SH-SY5Y (cell line): ENCODE measurements at regions not wholly inside any gene's neighbourhood (a gene's known extent, or its start where the extent isn't known, plus 50 kb on each side); places are given as distances from the start of the nearest gene placed in this dataset.

Experiments
- GATA2 ChIP-seq: IDR thresholded peaks from 2 replicates; pipeline ENCODE4 v1.6.1; 2011; ENCODE audit warnings: mild to moderate bottlenecking, low read depth, low read length
- GATA3 ChIP-seq: IDR thresholded peaks from 2 replicates; pipeline ENCODE4 v1.6.1; 2011; ENCODE audit warnings: low read depth, mild to moderate bottlenecking, low read length, moderate library complexity

DNA sequence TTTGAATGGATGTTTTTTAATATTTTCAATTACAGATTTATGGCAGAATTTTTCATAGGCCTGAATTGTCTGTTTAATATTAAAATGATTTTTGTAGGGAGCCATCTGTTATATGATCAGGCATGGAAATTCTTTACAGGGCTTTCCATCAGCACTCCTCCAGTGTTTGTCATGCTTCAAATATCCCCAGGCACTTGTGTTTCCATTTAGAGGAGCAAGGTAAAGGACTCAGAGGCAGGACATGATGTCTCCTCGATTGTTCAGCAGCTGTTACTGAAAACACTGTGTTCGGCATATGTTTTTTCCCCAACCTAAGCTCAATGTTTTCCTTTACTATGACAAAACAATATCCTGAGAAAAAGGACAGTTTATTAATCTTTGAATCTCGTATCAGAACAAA lies 172.3 kb upstream of the RFX3 start:
- no peak for TF ChIP-seq GATA2
- no peak for TF ChIP-seq GATA3

DNA sequence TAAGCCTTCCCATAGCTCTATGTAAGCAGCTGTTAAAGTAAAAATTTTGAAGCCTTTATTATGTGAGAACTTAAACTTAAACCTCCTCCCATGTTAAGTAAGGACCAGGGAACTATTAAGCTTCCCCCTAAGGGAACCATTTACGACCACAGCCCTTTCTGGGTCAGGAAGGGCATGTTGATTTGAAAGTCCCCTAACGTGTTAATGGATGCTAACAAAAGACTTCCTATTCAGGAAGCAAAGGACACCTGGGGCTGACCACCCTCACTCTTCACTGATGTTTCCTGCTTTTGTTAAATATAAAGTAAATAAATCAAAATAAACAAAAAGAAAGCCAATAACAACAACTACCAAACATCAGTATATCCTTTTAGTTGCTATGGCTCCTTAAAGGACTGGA lies 170.6 kb upstream of the RFX3 start:
- TF ChIP-seq GATA3 = no peak
- no peak for TF ChIP-seq GATA2

- TF ChIP-seq GATA2 (no peak), GATA3 (no peak)
These were observed 166.8 kb upstream of the RFX3 start for GRCh38 chr9:3692606-3693005.

- no peak for TF ChIP-seq GATA2
- no peak for TF ChIP-seq GATA3
These were observed 163.8 kb upstream of the RFX3 start for GRCh38 chr9:3689555-3689954.

- TF ChIP-seq GATA3 (no peak; the same call in 1 of the 2 replicates), GATA2 (no peak)
These were observed 161.3 kb upstream of the RFX3 start for GRCh38 chr9:3687145-3687544.

- TF ChIP-seq GATA2 = no peak
- TF ChIP-seq GATA3 = no peak
These were observed 156.4 kb upstream of the RFX3 start for GRCh38 chr9:3682186-3682585.

DNA sequence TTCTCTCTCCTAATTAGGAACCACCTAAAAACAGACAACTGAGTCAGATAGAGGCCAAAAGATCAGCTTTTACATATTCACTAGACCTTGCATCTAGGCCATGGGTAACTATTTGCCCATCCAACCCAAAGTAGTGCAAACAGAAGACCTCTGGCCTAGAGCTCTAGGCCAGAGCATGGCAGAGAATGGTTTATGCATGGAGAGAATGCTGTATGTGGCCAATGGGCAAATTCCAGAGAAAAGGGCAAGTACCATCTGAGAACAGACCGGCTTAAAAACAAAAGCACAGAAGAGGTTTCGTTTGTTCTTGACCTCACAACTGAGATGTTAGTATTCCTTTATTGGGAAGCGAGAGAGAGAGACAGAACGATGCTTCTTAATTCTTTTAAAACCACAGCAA lies 151.7 kb upstream of the RFX3 start:
- TF ChIP-seq GATA2 = no peak
- TF ChIP-seq GATA3 = no peak

DNA sequence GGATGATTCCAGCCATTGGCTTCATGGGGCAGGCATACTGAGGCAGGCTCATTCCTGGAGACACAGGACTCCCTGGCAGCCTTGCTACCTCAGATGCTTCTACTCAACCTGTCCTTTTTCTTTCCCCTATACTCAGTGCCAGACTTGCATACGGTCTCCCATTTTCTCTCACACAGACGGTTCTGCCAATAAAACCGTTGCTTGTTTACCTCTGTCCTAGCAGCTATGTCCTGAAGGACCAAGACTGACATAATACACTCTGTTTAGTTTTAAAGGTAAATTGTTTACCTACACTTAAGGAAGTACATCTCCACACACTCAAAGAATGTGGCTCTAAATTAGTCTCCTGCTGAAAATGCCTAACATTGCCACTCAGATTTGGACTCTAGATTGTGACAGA lies 151.0 kb upstream of the RFX3 start:
- TF ChIP-seq GATA3 (no peak), GATA2 (no peak)

- TF ChIP-seq GATA3 = no peak
- no peak for TF ChIP-seq GATA2
These were observed 150.1 kb upstream of the RFX3 start for GRCh38 chr9:3675946-3676345.

- no peak for TF ChIP-seq GATA2
- no peak for TF ChIP-seq GATA3
These were observed 148.8 kb upstream of the RFX3 start for GRCh38 chr9:3674561-3674960.

DNA sequence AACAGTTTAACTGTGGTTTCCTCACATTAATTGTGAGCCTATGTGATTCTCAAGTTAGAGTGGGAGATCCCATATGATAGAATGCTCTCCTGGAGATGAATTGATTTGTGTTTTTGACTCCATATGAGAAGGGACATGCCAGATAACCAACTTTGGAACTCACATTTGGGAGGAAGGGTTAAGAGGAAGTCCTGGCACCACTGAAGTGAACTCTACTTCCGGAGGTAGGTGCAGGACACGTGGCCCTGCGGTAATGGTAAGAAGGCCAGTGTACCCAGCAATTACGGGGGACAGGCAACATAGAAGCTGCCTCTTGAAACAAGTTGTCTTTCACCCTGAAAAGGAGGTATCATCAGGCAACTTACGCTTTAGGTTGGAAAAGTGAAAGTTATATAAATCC lies 146.6 kb upstream of the RFX3 start:
- TF ChIP-seq GATA3 = no peak
- no peak for TF ChIP-seq GATA2

GRCh38 chr9:3664044-3664443 lies 138.2 kb upstream of the RFX3 start:
- TF ChIP-seq GATA3 (no peak), GATA2 (no peak)

DNA sequence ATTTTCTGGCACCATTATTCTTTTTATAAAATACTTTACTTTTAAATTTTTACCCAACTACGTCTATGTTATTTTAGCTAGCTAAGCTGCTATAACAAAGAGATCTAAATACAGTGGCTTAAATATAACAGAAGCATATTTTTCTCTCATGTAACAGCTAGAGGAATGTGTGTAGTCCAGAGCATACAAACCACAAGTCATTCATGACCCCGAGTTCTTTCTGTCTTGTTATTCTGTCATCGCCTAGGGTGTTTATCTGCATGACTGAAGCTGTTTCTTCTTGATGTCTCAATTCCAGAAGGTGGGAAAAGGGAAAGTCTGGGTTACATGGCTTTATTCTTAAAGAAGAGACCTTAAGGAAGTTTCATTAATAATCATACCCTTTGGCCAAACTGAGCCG lies 136.9 kb upstream of the RFX3 start:
- no peak for TF ChIP-seq GATA3
- no peak for TF ChIP-seq GATA2

DNA sequence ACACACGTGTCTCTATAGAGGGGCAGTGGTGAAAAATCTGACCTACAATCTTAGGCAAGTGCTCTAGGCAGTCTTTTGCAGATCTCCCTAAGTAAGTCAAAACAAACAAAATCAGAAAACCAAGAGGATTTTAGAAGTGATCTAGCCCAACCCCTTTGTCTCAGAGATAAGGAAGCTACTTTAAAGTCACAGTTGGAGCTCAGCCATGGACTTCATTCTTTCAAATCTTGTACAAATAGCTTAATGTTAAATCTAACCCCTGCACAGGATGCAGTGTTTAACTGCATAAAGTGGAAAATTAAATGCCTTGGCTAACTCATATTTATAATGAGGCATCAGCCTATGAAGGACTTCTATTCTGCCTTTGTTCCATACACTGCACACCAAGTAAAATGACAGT lies 135.1 kb upstream of the RFX3 start:
- TF ChIP-seq GATA3 = no peak
- no peak for TF ChIP-seq GATA2

DNA sequence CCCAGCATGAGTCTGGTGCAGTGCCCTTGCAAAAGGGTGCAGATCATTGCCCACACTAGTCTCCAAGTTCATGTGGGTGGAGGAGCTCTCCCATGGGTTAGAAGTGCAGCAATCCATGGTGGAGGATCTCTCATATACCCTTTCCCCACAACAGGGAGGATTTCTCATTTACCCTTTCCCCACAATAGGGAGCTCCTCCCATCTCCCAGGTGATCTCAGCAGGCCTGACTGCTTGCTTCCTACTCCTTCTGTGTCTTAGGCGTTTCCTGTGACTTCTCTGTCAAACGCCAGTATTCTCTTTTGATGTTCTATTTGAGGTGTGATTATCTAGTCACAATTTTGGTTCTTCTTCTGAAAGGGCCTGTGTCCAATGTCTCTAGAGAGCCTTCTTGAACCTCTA lies 133.8 kb upstream of the RFX3 start:
- TF ChIP-seq GATA3 (no peak), GATA2 (no peak)

GRCh38 chr9:3658964-3659363 lies 133.2 kb upstream of the RFX3 start:
- TF ChIP-seq GATA2 (no peak), GATA3 (no peak)

- no peak for TF ChIP-seq GATA3
- TF ChIP-seq GATA2 = no peak
These were observed 130.4 kb upstream of the RFX3 start for GRCh38 chr9:3656224-3656623.
